ENCODE measurements at regions not wholly inside any gene's neighbourhood (a gene's known extent, or its start where the extent isn't known, plus 50 kb on each side); places are given as distances from the start of the nearest gene placed in this dataset.

DNA sequence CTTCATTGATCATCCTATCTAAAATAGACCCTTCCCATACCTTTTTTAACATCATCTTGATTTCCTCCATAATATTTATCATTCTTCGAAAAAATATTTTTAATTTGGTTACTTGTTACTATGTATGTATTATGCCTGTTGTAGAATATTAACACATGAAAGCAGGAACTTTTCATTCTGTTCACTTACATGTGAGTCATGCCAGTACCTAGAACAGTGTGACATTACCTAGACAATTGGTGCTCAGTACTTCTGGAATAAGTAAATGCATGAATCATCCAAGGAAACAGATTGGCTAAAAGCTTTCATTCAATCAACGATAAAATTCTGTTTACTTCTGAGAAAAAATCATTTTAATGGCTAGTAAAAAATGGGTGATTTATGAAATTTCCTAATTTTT is 76.4 kb downstream of the CXXC4 start:
- DNase-seq = no peak

DNA sequence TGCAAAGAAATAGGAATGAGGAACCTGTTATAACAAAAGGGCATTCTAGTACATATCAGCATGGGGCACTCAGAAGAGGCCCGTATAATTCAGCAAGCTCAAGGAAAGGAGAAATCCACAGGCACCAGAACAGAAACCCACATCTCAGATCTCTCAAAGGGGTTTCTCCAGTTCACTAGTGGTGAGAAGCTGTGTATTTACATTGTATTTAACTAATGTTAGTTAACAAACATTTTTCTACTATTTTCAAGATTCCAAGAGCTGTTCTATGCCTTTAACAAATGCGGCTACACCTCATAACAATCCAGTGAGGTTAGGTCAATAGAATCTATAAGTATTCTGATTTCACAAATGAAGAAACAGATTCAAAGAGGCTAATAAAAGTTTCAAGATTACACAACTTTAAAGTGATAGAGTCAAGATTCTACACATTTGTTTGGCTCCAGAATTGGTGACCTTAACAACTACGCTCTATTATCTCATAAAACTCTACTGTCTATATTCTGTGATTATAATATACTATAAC is 77.3 kb downstream of the CXXC4 start:
- no peak for DNase-seq

DNA sequence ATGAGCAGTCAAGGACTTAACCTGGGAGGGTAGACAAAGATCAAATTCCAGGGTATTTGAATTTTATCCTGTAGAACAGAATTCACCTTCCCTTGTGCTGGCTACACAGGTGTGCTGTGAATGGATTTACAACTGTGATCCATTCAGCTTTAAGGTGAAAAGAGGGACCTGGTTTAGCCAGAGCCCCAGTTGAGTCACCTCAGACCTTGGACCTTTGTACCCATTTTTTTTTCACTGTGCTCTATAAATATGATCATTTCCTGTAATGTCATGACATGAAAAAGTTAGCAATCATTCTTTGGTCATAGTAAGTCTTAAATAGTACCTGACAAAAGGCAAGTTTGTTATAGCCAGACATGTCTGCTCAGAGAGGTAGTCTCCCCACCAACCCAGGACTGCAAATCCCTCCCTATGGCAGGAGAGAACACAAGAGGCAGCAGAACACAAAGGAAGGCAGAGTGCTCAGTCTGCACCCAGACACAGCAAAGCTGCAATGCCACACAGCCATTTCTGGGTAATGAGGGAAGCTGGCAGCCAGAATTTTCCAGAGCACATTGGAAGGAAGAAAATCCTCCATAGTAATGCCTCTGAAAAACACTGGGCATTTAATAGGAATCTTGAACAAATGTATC is 77.9 kb downstream of the CXXC4 start:
- DNase-seq = no peak

DNA sequence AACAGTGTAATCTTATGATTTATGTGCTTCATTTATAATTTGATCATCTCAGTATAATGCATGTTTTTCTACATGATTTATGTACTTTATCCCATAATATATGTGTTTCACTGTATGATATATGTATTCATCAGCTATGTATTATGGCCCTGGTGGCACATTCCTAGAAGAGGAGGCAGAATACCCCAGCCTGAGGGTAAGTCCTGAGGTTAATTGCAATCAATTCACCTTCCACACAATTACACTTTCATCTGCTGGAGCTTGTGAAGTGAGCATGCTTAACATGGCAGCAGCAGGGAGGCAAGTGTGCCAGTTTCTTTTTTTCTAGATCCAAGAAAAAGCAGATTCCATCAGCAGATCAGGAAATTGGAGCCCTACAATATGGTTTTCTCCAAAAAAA is 81.2 kb downstream of the CXXC4 start:
- no peak for DNase-seq

DNA sequence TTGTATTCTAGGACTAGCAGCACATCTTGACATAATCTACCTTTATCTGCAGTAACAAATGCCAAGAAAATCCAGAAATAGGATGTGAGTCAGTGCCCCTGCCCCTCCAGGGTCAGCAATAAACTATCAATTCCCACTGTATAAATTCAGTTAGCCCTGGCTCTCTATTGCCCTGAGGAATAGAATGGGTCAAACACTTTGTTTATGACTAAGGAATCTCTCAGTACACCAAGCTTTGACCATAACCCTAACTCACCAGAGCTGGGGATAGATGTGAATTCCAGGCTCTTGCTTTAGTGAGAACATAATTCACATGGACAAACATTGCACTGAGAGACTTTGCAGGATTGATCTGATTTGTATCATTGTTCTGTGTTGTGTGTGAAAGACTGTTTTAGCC is 82.3 kb downstream of the CXXC4 start:
- no peak for DNase-seq

DNA sequence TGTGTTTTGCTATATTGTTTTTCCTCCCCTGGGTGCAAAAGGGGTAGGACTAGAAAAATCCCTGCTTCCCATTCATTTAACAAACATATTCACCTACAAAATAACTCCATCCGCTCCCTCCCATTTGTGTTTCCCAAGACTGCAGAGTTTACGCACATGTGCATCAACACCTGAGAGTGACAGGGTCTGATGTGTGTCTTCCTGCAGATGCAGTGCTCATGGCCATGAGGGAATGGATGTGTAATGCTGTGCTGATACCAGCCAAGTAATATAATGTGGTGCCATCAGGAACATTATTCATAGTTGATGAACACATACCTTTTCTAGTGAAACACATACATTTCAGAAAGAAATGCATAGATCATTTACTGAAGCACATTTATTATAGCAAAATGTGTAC is 83.2 kb downstream of the CXXC4 start:
- DNase-seq = no peak

DNA sequence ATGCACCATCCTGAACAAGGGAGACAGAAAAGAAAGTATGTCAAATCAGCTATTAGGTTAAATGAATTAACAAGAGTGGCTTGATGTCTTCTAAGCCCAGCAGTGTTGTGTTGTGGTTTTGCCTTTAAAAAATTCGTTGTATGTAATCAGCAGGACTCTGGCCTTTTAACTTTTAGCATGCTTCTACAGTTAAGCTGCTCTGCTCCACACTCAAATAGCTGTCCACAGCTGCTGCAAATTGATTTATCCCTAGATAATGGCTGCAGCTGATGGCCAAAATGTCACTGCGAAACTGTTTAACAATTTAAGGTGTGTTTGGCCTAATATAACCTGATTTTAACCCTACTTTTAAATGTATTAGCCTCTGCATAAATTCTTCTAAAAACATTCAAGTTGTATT is 85.8 kb downstream of the CXXC4 start:
- no peak for DNase-seq

DNA sequence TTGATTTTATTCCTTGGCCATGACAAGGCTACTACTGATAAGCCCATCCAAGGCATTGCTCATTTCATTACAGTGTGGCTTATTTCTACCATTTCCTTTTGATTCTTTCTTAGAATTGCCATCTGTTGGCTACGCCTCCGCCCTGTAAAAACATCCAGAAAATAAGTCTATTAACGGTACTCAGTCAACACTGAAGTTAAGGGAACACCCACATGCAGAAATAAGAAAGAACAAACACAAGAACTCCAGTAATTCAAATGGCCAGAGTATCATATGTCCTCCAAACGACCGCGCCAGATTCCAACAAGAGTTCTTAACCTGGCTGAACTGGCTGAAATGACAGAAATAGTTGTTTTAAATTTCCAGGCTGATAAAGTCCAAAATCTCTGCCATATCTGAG is 90.3 kb downstream of the CXXC4 start:
- DNase-seq = no peak

DNA sequence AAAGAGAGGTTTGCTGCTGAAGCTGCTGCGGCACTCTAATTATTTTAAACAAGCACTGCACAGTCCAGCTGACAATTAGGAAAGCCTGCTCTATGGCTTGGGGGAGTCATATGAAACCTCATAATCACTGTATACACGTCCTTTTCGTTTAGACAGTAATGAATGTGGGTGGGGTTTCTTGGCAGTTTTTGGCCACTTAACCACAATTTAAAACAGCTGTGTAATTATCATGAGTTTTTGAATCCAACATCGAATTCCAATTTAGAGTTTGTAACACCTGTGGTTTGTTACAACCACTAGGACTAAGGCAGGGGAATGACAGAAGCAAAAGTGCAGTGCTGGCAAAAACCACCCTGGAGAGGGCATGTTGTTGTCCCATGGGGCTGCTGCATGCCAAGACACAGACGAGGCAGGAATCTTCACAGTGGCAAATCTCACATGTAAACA is 99.5 kb downstream of the CXXC4 start:
- no peak for DNase-seq

DNA sequence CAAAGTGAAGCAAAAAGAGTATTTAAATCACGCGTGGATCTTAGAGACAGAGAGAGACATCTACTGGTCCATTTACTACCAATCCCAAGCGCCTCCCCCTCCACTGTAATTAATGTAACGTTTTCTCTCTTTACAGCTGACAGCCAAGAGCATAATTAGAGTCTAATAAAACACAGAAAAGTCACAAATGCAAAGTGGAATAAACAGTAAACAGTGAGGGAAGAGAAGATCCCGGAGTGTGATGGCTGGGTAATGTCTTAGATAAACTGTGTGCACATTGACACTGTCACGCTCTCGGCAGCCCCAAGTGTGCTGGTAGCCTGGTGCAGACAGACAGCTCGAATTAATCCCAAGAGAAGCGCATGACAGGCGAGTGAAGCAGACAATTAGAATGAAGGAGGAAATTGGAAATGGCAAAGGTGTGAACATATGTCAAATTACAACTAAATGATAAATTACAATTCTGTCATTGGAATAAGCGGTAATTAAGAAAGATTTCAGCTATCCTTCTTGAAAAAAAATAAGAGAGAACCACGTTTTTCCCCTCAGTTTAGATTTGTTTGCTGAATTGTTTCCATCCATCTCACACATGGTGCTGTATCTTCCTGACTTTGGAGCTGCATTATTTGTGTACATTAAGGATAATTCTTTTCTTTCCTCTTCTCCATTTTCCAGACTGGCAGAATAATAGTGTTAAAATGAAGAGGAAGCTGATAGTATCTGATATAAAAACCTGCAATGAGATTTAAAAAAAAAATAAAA is 100.1 kb downstream of the CXXC4 start:
- no peak for DNase-seq

DNA sequence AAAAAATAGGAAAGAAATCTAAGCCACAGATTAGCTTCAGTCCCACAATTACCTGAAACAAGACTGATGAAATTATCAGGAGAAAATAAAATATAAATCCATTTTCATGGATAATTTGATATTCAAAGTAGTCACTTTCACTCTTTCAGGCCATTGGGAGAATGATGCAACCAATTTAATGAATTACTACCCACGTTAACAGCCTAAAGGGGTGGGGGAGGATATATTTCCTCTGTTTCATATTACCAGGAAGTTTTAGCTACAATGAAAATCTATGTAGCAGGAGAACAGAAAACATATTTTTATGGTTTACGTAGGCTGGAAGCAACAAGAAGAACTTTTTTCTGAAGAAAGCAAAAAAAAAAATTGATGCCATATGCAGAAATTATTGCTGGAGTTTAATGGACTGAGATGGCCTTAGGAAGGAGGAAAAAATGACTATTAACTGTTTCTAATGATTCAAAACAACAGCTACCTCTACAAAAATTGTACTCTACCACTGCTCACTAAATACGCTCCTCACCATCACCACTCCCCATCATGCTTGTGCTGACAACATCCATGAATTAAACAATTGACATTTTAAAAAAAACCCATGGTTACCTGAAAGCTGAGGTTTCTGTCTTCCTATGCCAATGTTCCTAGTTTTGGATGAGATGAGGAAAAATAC is 100.9 kb downstream of the CXXC4 start:
- no peak for DNase-seq

DNA sequence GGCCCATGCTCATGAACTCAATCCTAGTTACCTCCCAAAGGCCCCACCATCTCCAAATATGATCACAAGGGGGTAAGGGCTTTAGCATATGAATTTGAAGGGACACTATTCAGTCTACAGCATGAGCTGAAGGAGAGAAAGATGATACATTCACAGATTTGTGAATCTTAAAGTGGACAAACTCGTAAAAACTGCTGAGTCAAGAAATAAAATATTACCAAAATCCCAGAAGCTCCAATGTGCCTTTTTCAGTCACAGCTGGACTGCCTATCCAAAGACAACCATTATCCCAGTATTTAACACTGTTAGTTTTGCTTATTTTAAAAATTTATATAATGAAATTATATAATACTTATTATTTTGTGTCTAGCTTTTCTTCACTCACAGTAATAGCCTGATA is 109.0 kb downstream of the CXXC4 start:
- no peak for DNase-seq

DNA sequence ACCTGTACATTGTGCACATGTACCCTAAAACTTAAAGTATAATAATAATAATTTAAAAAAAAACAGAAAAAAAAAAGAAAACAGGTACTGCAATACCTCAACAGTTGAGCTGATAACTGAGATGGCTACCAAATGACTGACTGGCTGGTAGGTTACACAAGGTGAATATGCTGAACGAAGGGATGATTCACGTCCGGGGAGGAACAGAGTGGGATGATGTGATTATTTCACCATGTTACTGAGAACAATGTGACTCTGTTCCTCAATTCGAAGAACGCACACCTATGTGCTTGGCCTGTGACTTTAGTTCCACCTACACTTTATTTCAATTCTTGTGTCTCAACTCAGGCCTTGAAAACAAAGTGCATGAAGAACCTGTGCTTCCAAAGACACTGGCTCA is 111.7 kb downstream of the CXXC4 start:
- no peak for DNase-seq

DNA sequence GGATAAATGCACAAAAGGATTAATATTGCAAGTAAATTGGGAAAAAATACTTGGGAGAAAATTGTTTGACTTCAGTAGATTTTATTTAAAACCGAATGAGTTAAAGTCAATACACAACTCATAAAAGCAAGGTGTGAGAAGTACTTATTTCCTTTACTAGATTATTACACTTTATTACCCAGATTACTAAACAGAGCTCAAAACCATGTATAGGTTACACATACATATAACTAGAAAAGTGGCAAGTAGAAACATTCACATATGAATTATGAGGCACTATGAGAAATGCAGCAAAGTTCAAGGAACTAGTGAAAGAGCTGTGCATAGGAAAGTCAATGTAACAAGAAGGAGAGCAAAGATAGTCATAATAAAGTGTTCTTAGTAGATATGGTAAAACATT is 113.0 kb downstream of the CXXC4 start:
- DNase-seq = no peak

DNA sequence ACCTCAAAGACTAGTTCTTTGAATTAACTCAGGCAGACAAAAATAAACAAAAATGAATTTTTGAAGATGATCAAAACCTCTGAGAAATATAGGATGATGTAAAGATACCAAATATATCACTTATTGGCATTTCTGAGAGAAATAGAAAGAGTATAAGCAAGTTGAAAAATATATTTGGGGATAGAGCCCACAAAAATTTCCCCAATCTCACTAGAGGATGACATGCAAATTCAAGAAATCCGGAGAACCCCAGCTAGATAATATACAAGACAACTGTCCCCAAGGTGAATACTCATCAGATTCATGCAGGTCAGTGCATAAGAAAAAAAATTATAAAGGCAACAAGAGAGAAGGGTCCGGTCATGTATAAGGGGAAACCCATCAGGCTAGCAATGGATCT is 129.1 kb downstream of the CXXC4 start:
- DNase-seq = no peak

DNA sequence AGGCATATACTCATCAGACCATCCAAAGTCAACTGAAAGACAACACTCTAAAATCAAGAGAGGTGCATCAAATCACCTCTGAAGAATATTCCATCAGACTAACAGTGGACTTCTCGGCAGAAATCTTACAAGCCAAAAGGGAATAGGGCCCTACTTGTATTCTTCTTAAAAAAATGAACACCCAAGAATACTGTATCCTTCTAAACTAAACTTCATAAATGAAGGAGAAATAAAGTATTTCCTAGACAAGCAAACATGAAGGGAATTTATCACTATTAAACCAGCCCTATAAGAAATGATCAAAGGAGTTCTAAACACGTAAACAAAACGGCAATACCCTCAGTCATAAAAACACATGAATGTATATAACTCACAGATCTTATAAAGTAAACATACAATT is 141.2 kb downstream of the CXXC4 start:
- DNase-seq = no peak

DNA sequence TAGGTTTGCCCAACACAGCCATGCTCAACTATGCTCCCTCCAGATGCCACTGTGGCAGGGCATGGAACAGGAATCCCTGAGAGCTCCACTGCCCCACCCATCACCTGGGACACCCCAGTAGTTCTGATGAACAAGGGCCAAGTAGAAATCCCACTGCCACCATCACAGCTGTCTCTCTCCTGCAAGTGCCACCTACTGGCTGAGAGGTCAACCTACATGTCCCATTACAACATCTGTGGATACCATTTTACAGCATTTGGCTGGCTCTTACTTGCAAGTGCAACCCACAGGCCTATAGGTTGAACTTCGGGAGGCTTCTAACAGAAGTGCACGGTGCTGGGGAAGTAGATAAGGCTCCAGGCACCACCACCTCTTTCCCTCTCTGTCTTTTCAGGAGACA is 142.5 kb downstream of the CXXC4 start:
- DNase-seq = no peak

DNA sequence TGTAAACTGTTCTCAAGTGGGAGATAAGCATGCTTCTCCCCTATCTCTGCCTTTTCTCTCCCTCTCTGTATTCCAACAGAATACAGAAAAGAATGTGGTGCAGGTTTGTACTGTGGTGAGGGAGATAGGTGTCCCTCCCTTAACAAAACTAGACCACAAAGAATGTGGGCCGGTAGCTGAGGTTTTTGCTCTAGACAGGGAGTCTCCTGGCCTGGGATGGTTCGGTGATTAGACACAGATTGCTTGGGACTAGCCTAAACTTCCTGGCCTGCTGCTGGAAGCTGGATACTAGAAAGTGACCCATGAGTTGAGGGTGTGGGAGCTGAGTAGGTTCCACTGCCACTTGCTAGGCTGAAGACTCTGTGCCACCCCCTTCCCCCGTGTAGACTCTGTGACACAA is 143.0 kb downstream of the CXXC4 start:
- no peak for DNase-seq

DNA sequence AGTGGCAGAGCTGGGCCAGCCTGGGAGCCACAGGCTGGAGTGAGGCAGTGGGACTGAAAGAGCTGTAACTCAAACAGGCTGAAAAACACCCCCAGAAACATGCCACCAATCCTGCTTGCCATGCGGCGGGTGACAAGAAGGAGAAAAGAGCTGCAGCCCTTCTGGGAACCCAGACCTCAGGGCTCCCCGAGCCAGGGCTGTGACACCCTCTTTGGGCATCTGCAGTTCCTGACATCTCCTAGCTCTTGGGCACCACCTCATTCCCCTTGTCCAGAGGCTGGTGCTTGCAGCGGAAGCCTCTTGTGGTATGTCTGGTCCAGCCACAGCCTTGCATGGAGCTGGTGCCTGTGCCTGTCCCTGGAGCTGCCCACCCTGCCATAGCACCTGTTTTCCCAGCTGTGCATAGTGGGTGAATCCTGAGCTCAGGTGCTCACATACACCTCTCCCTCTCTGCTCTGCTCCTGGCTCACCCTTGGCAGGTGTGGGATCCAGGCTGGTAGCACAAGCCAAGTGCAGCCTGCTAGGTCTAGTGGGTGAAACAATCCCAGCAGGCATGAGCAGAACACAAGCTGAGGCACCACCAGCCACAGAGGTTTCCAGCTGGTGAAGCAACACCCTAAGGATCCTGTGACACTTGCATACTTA is 149.0 kb downstream of the CXXC4 start:
- DNase-seq = no peak

DNA sequence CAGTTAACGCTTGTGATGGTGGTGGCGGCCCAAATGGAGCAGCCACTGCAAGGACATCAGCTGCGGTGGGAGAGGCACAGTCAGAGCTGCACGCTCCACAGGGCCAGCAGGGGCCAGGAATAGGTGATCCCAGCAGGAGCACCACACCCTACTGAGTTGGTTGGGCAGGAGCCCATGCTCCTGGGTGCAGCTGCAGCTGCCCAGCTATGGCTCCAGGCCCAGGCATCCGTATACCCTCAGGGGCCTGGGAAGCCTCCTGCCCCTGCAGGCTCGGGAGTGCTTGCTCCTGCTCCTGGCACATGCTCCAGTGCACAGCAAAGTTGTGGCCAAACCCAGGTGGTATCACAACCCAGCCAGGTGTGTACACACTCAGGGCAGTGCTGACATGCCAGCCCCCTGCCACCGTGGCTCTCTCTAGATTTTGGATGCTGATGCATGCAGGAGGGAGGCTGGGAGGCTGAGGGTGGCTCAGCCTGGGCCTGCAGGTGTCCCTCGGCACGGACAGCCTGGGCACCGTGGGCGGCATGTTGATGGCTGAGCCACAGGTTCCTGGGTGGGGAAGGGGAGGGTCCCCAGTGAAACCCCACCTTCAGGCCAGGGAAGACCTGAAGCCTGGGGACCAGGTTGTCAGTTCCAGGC is 150.2 kb downstream of the CXXC4 start:
- DNase-seq = no peak

DNA sequence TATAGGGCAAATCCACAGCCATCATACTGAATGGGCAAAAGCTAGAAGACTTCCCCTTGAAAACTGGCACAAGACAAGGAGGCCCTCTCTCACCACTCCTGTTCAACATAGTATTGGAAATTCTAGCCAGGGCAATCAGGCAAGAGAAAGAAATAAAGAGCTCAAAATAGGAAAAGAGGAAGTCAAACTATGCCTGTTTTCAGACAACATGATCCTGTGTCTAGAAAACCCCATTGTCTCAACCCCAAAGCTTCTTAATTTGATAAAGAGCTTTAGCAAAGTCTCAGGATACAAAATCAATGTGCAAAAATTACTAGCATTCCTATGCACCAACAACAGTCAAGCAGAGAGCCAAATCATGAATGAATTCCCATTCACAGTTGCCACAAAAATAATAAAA is 160.3 kb downstream of the CXXC4 start:
- no peak for DNase-seq

DNA sequence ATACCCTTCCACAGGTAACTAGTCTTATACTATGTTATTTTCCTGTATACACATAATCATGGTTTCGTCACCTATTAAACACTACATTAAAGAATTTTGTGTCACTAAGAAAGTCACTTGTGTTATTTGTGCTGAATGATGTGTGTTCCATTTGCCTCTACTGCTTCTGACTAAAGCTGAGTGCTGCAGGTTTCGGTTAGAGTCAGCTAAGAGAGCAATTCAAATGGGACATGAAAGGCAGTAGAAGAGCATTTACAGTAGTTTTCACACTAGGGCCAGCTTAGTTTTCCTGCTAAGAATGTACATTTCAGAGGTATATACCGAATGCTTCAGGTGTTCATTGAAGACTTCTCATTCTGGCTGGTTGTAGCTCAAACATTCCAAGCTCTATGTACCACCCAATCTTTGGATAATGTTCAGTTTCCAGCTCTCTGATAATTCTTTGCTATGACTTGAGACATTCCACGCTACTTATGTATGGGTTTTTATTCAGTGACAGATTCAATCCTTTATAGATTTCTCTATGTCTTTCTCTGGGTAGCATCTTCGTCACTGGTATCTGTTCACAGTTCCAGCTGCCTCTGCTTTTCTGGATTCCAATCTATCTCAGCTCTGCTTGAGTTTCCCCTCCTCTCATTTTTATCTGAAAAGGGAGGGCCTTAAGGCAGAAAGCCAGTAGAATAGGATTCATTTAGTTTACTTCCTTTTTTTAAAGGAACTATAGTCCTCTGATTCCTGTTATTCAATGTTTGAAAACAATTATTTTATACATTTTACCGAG is 164.4 kb downstream of the CXXC4 start:
- no peak for DNase-seq

Measured in NCI-H187 (cell line).